ENCODE measurements at regions not wholly inside any gene's neighbourhood (a gene's known extent, or its start where the extent isn't known, plus 50 kb on each side); places are given as distances from the start of the nearest gene placed in this dataset.

GRCh38 chr22:47570300-47570685, 807.8 kb downstream of the TBC1D22A start:
- H3K9me2 ChIP-seq (replicated peaks; ENCODE audit: low read length) = no peaks in the 10 kb centered on the region
- no peak overlapping the region for H3K27ac ChIP-seq (ENCODE audit: low read length)
- H3K9ac ChIP-seq (ENCODE audit: low read length) = no peak overlapping the region
- CTCF ChIA-PET = no interaction called here
- ATAC-seq (no peak), DNase-seq (no peak)
- H4K20me1 ChIP-seq (ENCODE audit: low read length) = no peaks in the 10 kb centered on the region
- H3K27me3 ChIP-seq (ENCODE audit: low read length) = peaks cover 7% of the 10 kb centered on the region; the same call in 1 of the 2 replicates
- POLR2A ChIA-PET (ENCODE audit: unreplicated experiment) = no interaction called here
- H3K4me3 ChIP-seq (ENCODE audit: low read length) = no peak overlapping the region
- no peak overlapping the region for H3K4me2 ChIP-seq (ENCODE audit: low read length)
- no peak overlapping the region for H2AFZ ChIP-seq (ENCODE audit: low read length)
- intact Hi-C loops (cut with micrococcal nuclease) = no loop called here
- no peaks in the 10 kb centered on the region for H3K4me1 ChIP-seq (ENCODE audit: insufficient read depth, low read length)
- no peaks in the 10 kb centered on the region for H3K36me3 ChIP-seq (ENCODE audit: low read depth, low read length)
- BruUV-seq (replicated peaks) = no TSS peak
- H3K9me3 ChIP-seq (ENCODE audit: low read length) = no peaks in the 10 kb centered on the region
- no peak for TF ChIP-seq EZH2phosphoT487 (IDR thresholded peaks at IDR 0.05; ENCODE audit: borderline replicate concordance, low read length)
- no peak for TF ChIP-seq EZH2 (IDR thresholded peaks at IDR 0.05; ENCODE audit: low read length, unreplicated experiment)
- no peak for TF ChIP-seq CTCF (conservative IDR thresholded peaks at IDR 0.05; ENCODE audit: low read depth, low read length)
- no peaks in the 10 kb centered on the region for H3K79me2 ChIP-seq (ENCODE audit: low read length)
- no peaks in the 10 kb centered on the region for H3F3A ChIP-seq (ENCODE audit: low read length, unreplicated experiment)

GRCh38 chr22:47569389-47570299, 807.2 kb downstream of the TBC1D22A start:
- no peaks in the 10 kb centered on the region for H3K9me2 ChIP-seq (replicated peaks; ENCODE audit: low read length)
- no peaks in the 10 kb centered on the region for H3F3A ChIP-seq (ENCODE audit: low read length, unreplicated experiment)
- ATAC-seq (no peak), DNase-seq (no peak)
- H2AFZ ChIP-seq (ENCODE audit: low read length) = no peak overlapping the region
- H3K9me3 ChIP-seq (ENCODE audit: low read length) = no peaks in the 10 kb centered on the region
- CTCF ChIA-PET = no interaction called here
- no peak overlapping the region for H3K27ac ChIP-seq (ENCODE audit: low read length)
- TF ChIP-seq CTCF (conservative IDR thresholded peaks at IDR 0.05; ENCODE audit: low read depth, low read length) = no peak
- TF ChIP-seq EZH2 (IDR thresholded peaks at IDR 0.05; ENCODE audit: low read length, unreplicated experiment) = no peak
- TF ChIP-seq EZH2phosphoT487 (IDR thresholded peaks at IDR 0.05; ENCODE audit: borderline replicate concordance, low read length) = no peak
- no peaks in the 10 kb centered on the region for H3K4me1 ChIP-seq (ENCODE audit: insufficient read depth, low read length)
- H3K4me3 ChIP-seq (ENCODE audit: low read length) = no peak overlapping the region
- H4K20me1 ChIP-seq (ENCODE audit: low read length) = no peaks in the 10 kb centered on the region
- no peaks in the 10 kb centered on the region for H3K79me2 ChIP-seq (ENCODE audit: low read length)
- no peak overlapping the region for H3K4me2 ChIP-seq (ENCODE audit: low read length)
- H3K36me3 ChIP-seq (ENCODE audit: low read depth, low read length) = no peaks in the 10 kb centered on the region
- H3K27me3 ChIP-seq (ENCODE audit: low read length) = peaks cover 2% of the 10 kb centered on the region; the same call in 1 of the 2 replicates
- no peak overlapping the region for H3K9ac ChIP-seq (ENCODE audit: low read length)
- no TSS peak for BruUV-seq (replicated peaks)
- POLR2A ChIA-PET (ENCODE audit: unreplicated experiment) = no interaction called here
- intact Hi-C loops (cut with micrococcal nuclease) = no loop called here

GRCh38 chr22:47568700-47569099, 806.2 kb downstream of the TBC1D22A start:
- ChIA-PET CTCF (no interaction called here), POLR2A (ENCODE audit: unreplicated experiment) (no interaction called here)
- H3K9me2 ChIP-seq (replicated peaks; ENCODE audit: low read length) = no peaks in the 10 kb centered on the region
- H3K9me3 ChIP-seq (ENCODE audit: low read length) = no peaks in the 10 kb centered on the region
- H3K4me2 ChIP-seq (ENCODE audit: low read length) = no peak overlapping the region
- H4K20me1 ChIP-seq (ENCODE audit: low read length) = no peaks in the 10 kb centered on the region
- no peaks in the 10 kb centered on the region for H3F3A ChIP-seq (ENCODE audit: low read length, unreplicated experiment)
- TF ChIP-seq EZH2 (IDR thresholded peaks at IDR 0.05; ENCODE audit: low read length, unreplicated experiment) (no peak), CTCF (conservative IDR thresholded peaks at IDR 0.05; ENCODE audit: low read depth, low read length) (no peak), EZH2phosphoT487 (IDR thresholded peaks at IDR 0.05; ENCODE audit: borderline replicate concordance, low read length) (no peak)
- no peak overlapping the region for H2AFZ ChIP-seq (ENCODE audit: low read length)
- no peaks in the 10 kb centered on the region for H3K79me2 ChIP-seq (ENCODE audit: low read length)
- H3K9ac ChIP-seq (ENCODE audit: low read length) = no peak overlapping the region
- H3K27ac ChIP-seq (ENCODE audit: low read length) = no peak overlapping the region
- intact Hi-C loops (cut with micrococcal nuclease) = no loop called here
- no peaks in the 10 kb centered on the region for H3K36me3 ChIP-seq (ENCODE audit: low read depth, low read length)
- DNase-seq = no peak
- no peaks in the 10 kb centered on the region for H3K27me3 ChIP-seq (ENCODE audit: low read length)
- no peak overlapping the region for H3K4me3 ChIP-seq (ENCODE audit: low read length)
- no peaks in the 10 kb centered on the region for H3K4me1 ChIP-seq (ENCODE audit: insufficient read depth, low read length)
- BruUV-seq (replicated peaks) = no TSS peak
- ATAC-seq = no peak

Measured in PC-3 (cell line).